ENCODE measurements at regions not wholly inside any gene's neighbourhood (a gene's known extent, or its start where the extent isn't known, plus 50 kb on each side); places are given as distances from the start of the nearest gene placed in this dataset.

DNA sequence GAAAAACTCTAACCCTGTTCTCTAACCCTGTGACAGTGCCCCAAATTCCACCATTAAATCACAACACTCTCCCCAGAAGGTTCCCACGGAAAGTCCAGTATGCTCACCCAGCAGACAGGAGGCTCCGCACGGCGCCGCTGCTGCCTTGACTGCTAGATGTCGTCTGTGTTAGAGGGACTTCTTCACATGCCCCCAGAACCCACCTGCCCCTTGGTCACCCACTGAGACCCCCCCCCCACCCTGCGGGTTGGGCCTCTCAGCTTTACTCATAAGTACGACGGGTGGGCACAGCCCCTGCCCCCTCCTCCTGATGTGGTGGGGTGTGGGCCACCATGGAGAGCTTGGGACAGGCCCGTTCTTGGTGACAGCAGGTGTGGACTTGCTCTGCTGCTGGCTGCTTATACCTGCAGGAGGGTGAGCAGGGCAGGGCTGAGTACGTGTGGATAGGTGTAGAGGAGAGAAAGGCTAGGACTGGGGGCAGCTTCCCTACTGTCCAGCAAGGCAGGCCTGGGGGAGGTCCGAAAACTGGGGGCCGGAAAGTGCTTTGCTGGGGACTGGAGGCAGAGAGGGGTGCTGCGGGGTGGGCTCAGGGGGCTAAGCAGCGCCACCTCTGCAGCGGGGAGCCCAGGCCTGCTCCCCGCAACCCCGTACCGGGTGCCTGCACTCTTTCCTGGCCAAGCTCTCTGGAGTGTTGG lies 57.5 kb upstream of the OLFM1 start:
- H3K27ac ChIP-seq = no peak overlapping the region
- H3K4me3 ChIP-seq = no peak overlapping the region
- peak in 4 of 8 experiments; percentile 6 to 31 (median 17) for ATAC-seq (replicated peaks in 6 of 8)
- in situ Hi-C loops (cut with MboI; ENCODE audit: low pct_unique_long_range_greater_than_20kb in 2 of 9, low sequenced_read_pairs in 9 of 9, unreplicated experiment in 9 of 9) = no loop called here
- H3K4me1 ChIP-seq (replicated peaks in 1 of 2) = peaks cover 17 to 20% of the 10 kb centered on the region in 2 donors
- WGBS, 10 experiments = 80 to 100% methylated on average over 1 to 5 of the region's 19 CpGs; no CpG with 5 or more reads in 8 of the 10 experiments

DNA sequence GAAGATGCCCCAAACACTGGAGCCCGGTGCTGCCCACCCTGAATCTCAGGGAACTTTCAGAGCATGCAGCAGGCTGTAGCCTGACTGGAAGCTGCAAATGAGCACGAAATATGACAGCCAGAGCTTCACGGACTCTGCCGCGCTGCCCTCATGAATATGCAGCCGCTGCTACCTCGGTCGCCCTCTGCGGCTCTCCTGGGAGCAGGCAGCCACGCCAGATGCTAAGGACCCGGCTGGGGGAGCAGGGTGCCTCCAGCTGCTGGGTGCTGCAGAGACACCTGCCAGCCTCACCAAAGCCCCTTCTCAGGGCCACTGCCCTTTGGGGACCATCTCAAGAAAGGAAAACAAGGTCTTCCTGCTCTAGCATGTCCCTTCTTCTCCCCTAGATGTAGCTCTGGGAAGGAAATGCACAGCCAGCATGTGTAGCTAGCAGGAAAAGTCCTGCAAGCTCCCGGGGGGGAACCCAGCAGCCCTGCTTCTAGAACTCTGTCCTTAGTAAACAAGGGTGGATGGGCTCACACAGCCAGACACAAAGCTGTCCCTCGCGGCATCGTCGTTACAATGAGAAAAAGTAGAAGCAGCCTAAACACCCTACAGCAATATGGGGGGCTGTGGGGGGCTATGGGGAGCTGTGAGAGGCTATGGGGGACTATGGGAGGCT lies 56.8 kb upstream of the OLFM1 start:
- no peak overlapping the region for H3K27ac ChIP-seq
- in situ Hi-C loops (cut with MboI; ENCODE audit: low pct_unique_long_range_greater_than_20kb in 2 of 9, low sequenced_read_pairs in 9 of 9, unreplicated experiment in 9 of 9) = no loop called here
- WGBS, 10 experiments = 53 to 60% methylated on average over 1 to 3 of the region's 16 CpGs; no CpG with 5 or more reads in 8 of the 10 experiments
- H3K4me1 ChIP-seq (replicated peaks in 1 of 2) = peaks cover 17 to 20% of the 10 kb centered on the region in 2 donors
- ATAC-seq (replicated peaks in 6 of 8) = peak in 7 of 8 experiments; percentile 77 to 94 (median 90)
- H3K4me3 ChIP-seq = no peak overlapping the region

DNA sequence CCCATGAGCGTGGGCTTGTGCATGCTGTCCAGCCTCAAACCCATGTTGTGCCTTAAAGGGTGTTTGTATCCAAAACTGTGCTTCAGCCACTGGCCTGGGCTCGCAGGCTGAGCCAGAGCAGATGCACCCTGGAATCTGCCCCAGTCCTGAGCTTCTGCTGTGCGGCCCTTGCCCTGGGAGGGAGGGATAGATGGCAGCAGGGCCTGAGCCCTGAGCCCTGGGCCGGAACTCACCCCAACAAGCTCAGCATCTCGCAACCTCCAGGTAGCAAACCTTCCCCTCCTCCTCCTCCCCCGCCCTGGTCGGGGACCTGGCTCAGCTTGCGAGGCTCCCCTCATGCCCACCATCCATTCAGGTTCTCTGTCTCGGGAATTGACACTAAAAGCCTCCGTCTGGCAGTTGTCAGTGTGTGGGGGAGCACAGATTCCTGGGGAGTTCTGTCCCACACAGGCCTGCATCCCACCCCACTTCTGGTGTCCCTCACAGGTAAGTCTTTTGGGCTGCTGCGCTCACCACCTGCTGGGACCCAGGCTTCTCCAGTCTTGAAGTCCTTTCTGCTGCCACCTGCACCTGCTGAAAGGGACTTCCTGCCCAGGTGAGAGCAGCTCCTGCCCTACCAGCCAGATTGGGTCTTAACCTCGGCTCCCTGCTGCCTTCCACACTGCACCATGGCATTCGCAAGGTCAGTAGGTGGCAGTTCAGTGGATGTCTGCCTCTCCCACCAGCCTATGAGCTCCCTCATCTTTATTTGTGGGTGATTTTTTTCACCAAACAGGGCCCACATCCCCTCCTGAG lies 55.2 kb upstream of the OLFM1 start:
- 20 to 85% methylated on average over 3 to 7 of the region's 13 CpGs; no CpG with 5 or more reads in 8 of the 10 experiments for WGBS, 10 experiments
- no peak for ATAC-seq (replicated peaks in 6 of 8)
- Histone ChIP-seq H3K27ac (no peak overlapping the region), H3K4me1 (replicated peaks in 1 of 2) (peaks cover 20% of the 10 kb centered on the region in 2 donors), H3K4me3 (no peak overlapping the region)
- in situ Hi-C loops (cut with MboI; ENCODE audit: low pct_unique_long_range_greater_than_20kb in 2 of 9, low sequenced_read_pairs in 9 of 9, unreplicated experiment in 9 of 9) = no loop called here

DNA sequence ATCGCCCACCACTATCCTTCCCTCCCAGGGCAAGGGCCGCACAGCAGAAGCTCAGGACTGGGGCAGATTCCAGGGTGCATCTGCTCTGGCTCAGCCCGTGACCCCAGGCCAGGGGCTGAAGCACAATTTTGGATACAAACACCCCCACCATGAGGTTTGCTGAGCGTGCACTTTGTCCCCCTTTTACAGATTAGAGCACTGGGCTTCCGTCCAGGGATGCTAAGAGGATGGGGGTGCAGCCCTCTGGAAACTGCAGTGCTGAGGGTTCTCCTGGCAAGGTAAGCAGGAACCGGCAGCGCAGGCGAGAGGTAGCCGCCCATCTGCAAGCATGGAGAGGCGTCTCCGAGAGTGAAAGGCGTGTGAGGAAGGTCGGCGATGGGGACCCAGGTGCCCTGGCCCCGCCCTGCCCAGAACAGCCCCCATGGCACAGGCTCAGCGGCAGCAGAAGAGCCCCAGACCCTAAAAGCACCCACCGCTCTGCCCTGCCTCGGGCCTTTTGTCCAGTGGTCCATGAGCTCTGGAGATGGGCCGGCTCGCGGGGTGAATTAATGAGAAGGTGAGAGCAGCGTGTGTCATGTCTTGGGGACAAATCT lies 54.5 kb upstream of the OLFM1 start:
- peaks cover 20% of the 10 kb centered on the region in 2 donors for H3K4me1 ChIP-seq (replicated peaks in 1 of 2)
- in situ Hi-C loops (cut with MboI; ENCODE audit: low pct_unique_long_range_greater_than_20kb in 2 of 9, low sequenced_read_pairs in 9 of 9, unreplicated experiment in 9 of 9) = no loop called here
- WGBS, 10 experiments = 0 to 100% (median 75%) methylated on average over 1 to 6 of the region's 22 CpGs; no CpG with 5 or more reads in 3 of the 10 experiments
- no peak for ATAC-seq (replicated peaks in 6 of 8)
- H3K4me3 ChIP-seq = no peak overlapping the region
- H3K27ac ChIP-seq = no peak overlapping the region

DNA sequence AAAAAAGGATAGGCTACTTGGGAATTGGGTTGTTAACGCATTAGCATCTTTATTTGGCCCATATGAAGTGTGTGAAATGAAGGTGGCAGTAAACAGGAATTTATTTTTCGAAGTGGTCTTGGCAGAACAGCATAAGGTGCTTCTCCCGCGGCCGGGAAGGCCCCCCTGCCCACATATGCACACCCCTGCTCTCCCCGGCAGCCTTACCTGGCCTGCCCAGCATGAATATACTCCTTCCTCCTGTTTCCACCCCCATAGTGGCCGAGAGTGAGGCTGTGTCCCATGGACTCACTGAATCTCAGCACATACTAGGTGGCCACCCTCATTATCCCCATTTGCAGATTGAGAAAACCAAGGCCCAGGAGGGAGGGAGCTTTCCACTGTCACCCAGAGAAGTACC lies 54.0 kb upstream of the OLFM1 start:
- no peak overlapping the region for H3K4me3 ChIP-seq
- in situ Hi-C loops (cut with MboI; ENCODE audit: low pct_unique_long_range_greater_than_20kb in 2 of 9, low sequenced_read_pairs in 9 of 9, unreplicated experiment in 9 of 9) = no loop called here
- ATAC-seq (replicated peaks in 6 of 8) = no peak
- 20 to 83% (median 80%) methylated on average over 1 to 3 of the region's 7 CpGs; no CpG with 5 or more reads in 5 of the 10 experiments for WGBS, 10 experiments
- peaks cover 20% of the 10 kb centered on the region in 2 donors for H3K4me1 ChIP-seq (replicated peaks in 1 of 2)
- no peak overlapping the region for H3K27ac ChIP-seq

DNA sequence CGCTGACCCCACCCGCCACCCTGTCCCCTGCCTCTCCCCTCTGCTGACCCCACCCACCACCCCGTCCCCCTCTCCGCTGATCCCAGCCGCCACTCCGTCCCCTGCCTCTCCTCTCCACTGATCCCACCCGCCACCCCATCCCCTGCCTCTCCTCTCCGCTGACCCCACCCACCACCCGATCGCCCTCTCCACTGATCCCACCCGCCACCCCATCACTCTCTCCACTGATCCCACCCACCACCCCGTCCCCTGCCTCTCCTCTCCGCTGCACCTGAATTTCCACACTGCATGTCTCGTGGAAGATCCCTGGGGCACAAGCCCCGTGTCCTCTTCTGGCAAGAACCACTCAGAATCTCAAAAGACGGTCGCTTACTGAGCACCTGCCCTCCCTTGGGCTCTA lies 53.4 kb upstream of the OLFM1 start:
- WGBS, 10 experiments = 80 to 100% methylated on average over 1 to 2 of the region's 17 CpGs; no CpG with 5 or more reads in 8 of the 10 experiments
- in situ Hi-C loops (cut with MboI; ENCODE audit: low pct_unique_long_range_greater_than_20kb in 2 of 9, low sequenced_read_pairs in 9 of 9, unreplicated experiment in 9 of 9) = no loop called here
- Histone ChIP-seq H3K4me3 (no peak overlapping the region), H3K4me1 (replicated peaks in 1 of 2) (peaks cover 19% of the 10 kb centered on the region in 2 donors), H3K27ac (no peak overlapping the region)
- no peak for ATAC-seq (replicated peaks in 6 of 8)

DNA sequence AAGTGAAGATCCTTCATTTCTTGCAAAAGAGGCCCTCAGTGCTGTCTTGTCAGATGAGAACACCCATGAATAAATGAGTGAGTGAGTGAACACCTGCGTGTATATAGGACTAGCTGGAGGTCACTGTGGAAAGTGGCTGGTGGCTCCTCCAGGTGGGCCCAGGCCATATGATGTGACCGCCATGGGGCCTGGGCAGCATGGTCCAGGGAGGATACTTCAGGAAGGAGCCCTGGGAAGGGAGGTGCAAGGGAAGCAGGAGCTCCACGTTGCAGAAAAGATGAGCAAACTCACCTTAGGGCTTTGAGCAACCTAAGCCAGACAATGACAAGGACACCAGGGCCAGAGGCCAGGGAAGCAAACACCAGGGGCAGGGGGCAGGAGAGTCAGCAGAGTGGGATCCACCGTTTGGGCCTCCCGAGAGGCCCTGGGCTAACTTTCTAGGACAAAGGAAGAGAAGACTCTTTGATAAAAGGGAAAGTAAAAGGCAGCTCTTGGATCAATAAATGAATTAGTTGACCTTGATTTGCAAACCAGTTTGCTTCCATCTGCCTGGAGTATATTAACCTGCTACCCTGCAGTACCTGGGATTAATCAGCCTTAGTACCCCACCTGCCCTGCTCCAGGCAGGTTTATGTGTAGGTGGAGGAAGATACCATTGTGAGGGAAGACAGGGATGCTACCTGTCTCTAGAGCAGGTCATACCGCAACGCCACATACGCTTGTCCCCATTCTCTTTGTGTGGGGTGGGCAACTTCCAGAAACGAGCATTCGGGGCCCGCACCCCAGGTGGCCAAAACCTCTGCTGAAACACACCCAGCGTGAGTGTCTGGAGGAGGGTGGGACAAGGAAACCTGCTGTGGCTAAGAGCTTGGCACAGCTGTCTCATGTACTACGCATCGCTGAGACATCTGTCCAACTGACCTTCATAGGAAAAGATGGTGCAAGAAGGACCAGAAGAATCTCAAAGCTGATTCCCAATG lies 51.4 kb upstream of the OLFM1 start:
- peaks cover 0 to 3% of the 10 kb centered on the region in 2 donors for H3K4me1 ChIP-seq (replicated peaks in 1 of 2)
- H3K27ac ChIP-seq = no peak overlapping the region
- in situ Hi-C loops (cut with MboI; ENCODE audit: low pct_unique_long_range_greater_than_20kb in 2 of 9, low sequenced_read_pairs in 9 of 9, unreplicated experiment in 9 of 9) = no loop called here
- 36 to 95% (median 83%) methylated on average over 1 to 7 of the region's 14 CpGs; no CpG with 5 or more reads in 2 of the 10 experiments for WGBS, 10 experiments
- ATAC-seq (replicated peaks in 6 of 8) = no peak
- no peak overlapping the region for H3K4me3 ChIP-seq

DNA sequence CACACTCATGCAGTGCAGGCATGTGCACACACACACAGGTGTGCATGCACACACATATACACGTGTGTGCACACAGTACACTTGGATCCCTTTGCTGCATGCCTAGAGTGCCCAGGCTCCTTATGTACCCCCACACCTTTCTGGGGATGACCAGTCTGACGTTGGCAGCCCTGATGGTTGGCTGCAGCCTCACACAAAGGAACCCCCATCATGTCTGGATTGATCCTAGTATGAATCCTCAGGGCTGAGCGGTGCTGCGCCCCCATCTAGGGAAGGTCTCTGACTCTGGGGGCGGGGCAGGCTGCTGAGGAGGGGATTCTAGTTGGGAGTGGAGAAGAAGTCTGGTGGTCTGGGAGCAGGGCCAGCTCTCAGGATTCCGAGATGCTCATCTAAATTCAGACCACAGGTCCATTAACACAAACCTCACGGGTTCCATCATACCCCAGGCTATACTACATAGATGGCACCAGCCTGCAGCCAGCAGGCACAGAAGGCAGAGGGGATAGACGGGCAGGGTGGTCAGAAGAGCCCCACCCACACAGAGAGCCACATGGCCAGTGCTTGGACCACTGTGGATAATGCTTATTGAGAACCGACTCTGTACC lies 50.5 kb upstream of the OLFM1 start:
- H3K4me3 ChIP-seq = no peak overlapping the region
- in situ Hi-C loops (cut with MboI; ENCODE audit: low pct_unique_long_range_greater_than_20kb in 2 of 9, low sequenced_read_pairs in 9 of 9, unreplicated experiment in 9 of 9) = no loop called here
- WGBS, 10 experiments = 0 to 93% (median 26%) methylated on average over 1 to 5 of the region's 9 CpGs; no CpG with 5 or more reads in 3 of the 10 experiments
- peaks cover 0 to 3% of the 10 kb centered on the region in 2 donors for H3K4me1 ChIP-seq (replicated peaks in 1 of 2)
- ATAC-seq (replicated peaks in 6 of 8) = no peak
- H3K27ac ChIP-seq = no peak overlapping the region

DNA sequence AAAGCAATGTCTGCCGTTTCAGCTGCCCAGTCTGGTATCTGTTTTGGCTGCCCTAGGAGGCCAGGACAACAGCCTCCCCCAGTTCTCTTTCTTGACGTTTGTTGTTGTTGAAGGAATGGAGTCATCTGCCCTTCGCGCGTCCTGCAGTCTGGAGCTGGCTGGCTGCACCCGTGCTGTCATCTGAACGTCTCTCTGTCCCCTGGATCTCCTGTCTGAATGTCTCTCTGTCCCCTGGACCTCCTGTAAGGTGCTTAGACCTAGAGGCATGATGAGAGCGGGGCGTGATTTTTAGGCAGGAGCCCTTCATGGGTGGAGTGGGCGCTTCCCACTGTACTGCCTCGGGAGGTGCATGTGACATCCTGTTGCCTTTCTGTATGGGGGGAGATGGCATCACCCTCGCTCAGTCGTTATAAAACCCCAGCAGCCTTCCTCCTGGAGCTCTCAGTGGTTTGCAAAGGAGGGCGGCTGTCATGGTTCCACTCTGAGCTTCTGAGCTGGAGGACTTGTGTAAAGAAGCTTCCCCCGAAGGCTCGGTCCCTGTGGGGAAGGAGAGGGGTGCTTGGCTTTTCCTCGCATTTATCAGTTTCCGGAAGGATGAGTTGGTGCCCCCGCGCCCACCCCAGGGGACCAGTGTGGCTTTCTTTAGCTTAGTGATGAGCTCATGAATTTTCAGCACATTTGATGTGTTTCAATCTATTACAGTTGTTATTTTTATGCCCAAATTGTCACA lies 49.8 kb upstream of the OLFM1 start:
- Histone ChIP-seq H3K4me3 (no peak overlapping the region), H3K4me1 (replicated peaks in 1 of 2) (peaks cover 0 to 3% of the 10 kb centered on the region in 2 donors), H3K27ac (no peak overlapping the region)
- 20 to 90% (median 79%) methylated on average over 2 to 17 of the region's 20 CpGs; no CpG with 5 or more reads in 1 of the 10 experiments for WGBS, 10 experiments
- no peak for ATAC-seq (replicated peaks in 6 of 8)
- in situ Hi-C loops (cut with MboI; ENCODE audit: low pct_unique_long_range_greater_than_20kb in 2 of 9, low sequenced_read_pairs in 9 of 9, unreplicated experiment in 9 of 9) = no loop called here

Measured in motor neuron (in vitro differentiated cells).